Activated CD4-positive, CD25-positive, alpha-beta regulatory T cell treated with anti-CD3 and anti-CD28 coated beads, Interleukin-2, amount 50 U/mL, for 24 hours (primary cell): ENCODE measurements at regions not wholly inside any gene's neighbourhood (a gene's known extent, or its start where the extent isn't known, plus 50 kb on each side); places are given as distances from the start of the nearest gene placed in this dataset.
"Not testable (repeated sequence)": the region's sequence is repeated elsewhere in the genome, so short reads cannot be mapped to it uniquely, and the experiment has no call there.

Source experiments
- ATAC-seq, 2 donors: fragments of 150-1000 bp; cut with Tn5 transposase; one replicate each; pipeline ENCODE4 v1.10.0; 2021; ENCODE audit warnings: mild to moderate bottlenecking in 1 of 2, moderate library complexity in 1 of 2

DNA sequence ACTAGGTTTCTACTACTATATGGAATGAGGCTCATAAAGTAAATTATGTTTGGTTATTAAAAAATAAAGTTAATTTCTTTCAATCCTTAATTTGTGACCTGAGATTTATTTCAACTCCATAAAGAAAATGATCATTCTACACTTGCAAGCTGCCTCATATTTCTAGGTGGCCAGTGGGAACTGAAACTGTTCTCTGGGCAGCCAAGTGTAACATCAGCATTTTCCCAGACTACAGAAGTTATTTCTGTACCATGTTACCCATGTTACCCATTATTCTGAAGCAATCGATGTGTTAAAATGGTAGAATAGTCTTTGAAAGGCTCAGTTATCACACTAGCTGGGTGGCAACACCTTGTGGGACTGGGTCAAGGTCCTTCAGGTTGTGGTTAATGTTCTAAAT is 139.3 kb upstream of the FBXO11 start:
- no peak for ATAC-seq

DNA sequence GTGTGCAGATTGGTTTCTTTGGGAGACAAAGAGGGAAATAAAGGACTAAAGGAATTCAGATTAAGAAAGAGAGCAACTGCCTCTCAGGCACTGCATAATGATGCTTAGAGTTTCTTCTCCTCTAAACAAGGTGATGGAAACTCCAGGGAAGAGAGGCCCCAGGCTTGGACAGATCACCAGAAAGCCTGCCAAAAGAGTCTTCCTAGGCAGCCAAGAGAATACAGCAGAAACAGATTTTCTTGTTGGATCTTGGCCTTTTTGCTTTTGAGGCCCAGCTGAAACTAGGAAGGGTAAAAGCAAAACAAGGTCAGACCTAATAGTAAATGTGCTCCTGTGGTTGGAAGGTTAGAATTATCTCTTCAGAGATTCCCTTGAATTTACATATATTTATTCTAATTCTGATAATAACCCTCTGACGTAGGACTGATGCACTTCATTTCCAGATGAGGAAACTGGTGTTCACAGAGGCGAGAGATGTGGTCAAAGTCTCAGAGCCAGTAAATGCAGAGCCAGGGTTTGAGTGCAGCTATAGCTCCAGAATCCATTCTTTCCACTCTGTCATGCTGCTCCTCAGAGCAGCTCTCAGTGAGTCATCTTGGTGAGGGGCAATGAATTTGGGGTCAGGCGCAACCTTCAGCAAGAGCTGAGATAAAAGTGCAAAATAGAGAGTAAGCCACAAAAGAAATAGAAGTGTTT is 142.3 kb upstream of the FBXO11 start:
- ATAC-seq, result no peak

DNA sequence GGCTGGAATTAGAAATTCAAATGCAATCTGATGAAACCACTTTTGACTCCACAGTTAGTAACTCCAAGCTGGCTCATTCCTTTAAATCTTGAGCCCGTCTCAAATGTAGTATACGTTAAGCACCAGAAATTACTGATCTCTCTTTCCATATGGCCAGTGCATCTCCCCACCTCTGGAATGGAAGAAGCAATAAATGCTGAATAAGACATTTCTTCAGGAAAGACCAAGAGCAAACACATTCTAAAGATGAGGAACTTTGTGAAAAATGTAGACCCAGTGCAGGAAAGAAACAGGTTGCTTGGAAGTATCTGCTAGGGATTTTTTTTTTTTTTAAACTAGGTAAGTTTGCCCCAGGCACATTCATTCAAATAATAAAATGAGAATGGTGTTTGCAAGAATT is 143.1 kb upstream of the FBXO11 start:
- no peak for ATAC-seq

DNA sequence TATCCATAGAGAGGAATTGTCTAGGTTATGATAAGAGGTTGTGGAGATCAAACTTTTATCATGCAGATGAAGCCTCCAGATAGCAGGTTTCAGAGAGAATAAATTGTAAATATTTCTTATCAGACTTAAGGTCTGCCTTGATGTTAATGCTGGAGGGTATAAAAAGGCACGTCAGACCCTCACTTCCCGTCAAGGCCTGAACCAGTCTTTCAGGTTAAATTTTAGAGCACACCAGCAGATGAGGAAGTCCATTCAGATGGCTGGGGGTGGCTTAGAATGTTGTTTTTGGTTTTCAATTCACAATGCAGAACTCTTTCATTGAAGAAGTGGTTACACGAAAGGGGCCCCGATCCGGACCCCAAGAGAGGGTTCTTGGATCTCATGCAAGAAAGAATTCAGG is 144.4 kb upstream of the FBXO11 start:
- no peak for ATAC-seq

GRCh38 chr2:48059975-48060374 is 153.7 kb upstream of the FBXO11 start:
- no peak for ATAC-seq

DNA sequence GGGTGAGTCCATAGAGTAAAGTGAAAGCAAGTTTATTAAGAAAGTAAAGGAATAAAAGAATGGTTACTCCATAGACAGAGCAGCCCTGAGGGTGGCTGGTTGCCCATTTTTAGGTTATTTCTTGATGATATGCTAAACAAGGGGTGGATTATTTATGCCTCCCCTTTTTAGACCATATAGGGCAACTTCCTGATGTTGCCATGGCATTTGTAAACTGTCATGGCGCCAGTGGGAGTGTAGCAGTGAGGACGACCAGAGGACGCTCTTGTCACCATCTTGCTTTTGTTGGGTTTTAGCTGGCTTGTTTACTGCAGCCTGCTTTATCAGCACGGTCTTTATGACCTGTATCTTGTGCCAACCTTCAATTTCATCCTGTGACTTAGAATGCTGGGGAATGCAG is 155.4 kb upstream of the FBXO11 start:
- not testable (repeated sequence) for ATAC-seq

GRCh38 chr2:48065096-48065495 is 158.8 kb upstream of the FBXO11 start:
- ATAC-seq, result no peak

DNA sequence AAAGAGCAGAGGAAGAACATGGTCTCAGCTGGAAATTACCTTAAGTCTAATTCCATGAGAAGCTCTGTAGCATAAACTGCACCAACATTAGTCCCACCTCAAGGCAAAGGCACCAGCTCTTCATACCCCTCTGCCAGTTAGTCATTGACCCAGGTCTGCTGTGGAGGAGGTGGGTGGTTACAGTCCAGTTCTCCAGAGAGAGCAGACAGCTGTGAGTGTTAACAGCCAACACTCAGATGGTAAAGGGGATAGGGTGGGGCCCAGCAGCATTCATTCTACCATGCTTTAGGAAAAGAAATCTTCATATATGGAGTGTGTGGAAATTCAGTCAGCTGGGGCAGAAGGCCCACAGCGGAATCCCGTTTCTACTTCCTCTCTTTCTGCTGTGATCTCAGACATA is 159.7 kb upstream of the FBXO11 start:
- no peak for ATAC-seq

DNA sequence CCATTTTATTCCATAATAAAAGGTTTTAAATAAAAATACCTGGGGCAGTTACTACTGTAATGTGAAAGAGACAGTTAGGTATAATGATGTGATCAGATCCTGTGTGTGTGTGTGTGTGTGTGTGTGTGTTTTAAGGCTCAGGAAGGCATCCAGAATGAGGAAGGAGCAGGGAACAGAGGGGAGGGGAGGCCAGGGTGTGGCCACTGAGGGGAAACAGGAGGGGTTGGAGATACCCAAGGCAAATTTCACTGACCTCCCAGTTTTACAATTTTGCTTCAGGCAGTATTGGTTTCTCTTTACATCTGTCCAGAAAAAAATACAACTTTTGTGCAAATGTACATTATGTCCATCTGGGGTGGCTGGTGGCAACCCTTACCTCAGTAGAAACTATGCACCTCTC is 163.5 kb upstream of the FBXO11 start:
- no peak for ATAC-seq

- no peak for ATAC-seq
These were observed 164.1 kb upstream of the FBXO11 start for GRCh38 chr2:48070415-48070814.

- no peak for ATAC-seq
These were observed 166.3 kb upstream of the FBXO11 start for GRCh38 chr2:48072583-48072982.

DNA sequence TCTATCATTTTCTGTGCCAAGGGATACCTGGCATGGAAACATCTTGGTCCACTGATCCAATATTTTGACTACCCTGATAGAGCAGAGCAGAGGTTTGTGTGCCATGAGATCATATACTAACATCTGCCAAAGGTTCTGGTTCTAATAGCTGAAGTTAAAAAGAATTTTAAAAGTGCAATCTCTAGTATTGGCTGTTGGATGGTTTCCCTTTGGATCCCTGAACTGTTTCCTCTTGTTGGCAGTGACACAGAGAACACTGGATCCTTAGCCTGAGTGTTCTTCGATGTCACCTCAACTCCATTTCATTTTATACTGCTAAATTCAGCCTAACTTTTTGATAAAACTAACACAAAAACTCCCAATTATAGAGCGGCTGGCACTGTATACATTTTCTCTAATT is 169.3 kb upstream of the FBXO11 start:
- ATAC-seq, result no peak

DNA sequence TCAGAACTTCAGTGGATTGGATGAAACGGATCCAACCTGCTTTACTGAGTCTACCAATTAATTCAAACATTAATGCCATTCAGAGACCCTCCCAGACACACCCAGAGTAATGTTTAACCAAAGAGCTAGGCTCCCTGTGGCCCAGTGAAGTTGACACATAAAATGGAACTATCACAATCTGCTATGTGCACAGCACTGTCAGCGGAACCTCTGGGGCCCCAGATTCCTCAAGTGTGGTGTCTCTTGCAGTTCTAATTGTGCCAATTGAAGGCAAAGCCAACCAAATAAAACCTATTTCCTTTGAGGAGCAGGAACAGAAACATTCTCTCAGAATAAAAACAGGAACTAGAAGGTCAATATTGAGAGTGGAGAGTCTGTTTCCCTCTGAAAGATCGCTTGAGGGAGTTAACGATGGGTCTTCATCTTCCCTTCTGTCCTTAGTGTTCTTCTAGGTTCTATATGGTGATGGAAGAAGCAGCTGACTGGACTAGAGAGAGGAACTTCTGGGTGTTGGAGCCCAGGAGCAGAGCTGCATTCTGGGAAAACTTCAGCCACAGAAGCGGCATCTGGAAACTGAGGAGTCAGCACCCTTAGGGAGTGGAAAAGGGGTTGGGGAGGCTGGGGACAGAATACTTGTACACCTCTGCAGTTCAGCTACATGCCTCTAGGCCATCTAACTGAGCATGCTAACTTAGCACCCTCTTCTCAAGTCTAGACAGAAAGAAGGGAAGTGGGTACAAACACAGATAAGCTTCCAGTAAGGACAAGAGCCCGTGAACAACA is 174.4 kb upstream of the FBXO11 start:
- ATAC-seq, result no peak

DNA sequence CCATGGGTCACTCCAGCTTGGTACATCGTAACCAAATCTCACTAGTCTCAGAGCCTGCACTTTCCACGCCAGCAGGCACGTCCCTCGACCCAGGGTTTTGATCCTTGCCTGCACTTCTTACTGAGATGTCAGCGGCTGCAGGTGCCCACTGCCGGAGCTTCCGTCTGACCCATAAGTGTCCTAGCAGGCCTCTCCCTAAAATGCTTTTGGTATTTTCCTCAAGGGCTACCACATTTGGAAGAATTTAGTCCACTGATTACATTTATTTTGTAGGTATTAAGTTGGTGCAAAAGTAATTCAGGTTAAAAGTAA is 175.0 kb upstream of the FBXO11 start:
- no peak for ATAC-seq

- no peak for ATAC-seq
These were observed 179.6 kb upstream of the FBXO11 start for GRCh38 chr2:48085888-48086287.

DNA sequence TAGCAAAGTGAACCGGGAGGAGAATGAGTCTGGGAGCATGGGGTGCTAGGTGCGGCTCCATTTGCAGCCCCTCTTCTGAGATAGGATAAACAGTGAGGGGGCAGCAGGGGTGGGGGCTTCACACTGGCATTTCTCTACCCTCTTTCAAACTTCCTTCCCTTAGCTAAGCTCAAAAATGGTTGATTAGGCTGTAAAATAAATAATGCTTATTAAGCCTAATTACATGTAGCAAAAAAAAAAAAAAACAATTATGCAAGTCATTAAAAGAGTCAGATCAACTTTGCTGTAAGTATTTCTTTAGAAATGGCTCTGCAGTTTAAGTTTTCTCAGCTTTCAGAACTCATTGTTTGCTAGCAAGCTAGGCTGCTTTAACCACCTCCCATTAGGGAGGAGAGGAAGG is 182.7 kb upstream of the FBXO11 start:
- no peak for ATAC-seq

DNA sequence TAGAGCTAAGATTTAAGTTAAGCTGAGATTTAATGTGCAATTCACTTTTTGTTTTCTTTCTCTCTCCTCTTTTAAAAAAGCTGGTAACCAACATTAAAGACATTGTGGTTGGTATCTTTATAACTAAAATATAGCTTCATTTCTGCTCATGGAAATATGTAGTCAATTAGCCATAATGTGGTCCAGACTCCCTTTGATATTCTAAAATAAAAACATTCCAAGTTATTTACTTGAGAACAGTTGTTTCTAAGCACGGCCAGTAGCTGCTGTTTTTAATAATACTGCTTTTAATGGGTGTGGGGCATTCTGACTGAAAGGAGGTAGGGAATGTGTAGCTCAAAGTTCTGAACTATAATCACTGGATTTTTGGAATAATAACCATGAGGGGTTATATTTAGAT is 183.3 kb upstream of the FBXO11 start:
- ATAC-seq, result no peak

DNA sequence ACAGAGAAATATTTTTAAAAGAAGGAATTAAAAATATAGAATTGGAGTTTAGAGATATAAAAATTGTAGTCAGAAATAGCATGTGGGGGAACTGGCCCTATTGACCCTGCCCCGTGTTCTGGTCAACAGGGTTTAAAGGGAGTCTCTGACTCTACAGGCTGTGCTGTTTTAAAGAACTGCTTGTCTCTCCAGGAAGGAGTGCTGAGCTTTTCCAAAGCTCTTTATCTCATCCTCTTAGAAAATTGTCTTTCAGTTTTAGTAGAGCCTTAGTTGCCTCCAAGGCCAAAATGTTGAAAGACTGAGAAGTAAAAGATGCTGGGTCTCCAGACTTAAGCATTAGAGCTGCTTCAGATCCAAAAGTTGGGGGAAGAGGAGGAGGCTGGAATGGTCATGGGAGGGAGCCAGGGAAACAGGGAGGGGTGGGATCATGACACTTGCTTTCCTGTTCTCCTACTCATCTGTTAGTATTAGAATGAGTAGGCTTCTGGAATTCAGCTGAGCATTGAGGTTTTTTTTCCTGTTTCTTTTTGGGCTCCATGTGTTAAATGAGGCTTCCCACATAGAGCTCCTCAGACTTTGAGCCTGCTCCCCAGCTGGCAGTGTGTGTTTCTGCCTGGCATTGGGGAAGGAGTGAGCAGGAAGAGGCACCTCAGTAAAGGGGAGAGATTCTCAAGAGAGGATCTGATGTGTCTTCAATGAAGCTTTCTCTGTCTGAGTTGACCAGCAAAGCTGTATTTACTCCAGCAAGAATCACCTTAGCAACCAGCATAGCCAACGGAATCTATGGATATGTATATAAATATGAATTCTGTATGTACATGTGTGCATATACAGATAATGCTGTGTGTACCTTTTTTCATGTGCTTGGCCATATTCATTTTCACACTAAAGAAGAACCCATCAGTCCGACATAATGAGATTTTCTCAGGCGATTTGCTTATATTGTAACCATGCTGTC is 186.8 kb upstream of the FBXO11 start:
- ATAC-seq, result no peak

- not testable (repeated sequence) for ATAC-seq
These were observed 190.5 kb upstream of the FBXO11 start for GRCh38 chr2:48096765-48097164.

DNA sequence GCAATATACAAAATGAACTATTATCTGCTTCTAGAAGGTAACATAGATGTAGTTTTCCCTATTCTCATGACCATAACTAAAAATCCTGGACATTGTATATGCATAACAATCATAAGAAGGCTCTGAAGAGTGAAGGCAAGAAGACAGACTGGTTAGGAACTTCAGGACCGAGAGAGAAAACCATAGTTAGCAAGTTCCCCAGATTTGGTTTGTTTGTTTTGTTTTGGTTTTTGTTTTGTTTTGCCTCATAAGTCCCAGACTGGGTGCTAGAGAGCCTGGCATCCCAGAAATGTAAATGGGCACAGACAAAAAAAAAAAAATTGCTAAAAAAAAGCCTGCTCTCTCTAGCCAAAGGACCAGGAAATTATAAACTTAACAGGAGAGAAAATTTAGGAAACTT is 192.2 kb upstream of the FBXO11 start:
- ATAC-seq, result no peak

GRCh38 chr2:48104418-48104817 is 198.1 kb upstream of the FBXO11 start:
- ATAC-seq, result no peak

DNA sequence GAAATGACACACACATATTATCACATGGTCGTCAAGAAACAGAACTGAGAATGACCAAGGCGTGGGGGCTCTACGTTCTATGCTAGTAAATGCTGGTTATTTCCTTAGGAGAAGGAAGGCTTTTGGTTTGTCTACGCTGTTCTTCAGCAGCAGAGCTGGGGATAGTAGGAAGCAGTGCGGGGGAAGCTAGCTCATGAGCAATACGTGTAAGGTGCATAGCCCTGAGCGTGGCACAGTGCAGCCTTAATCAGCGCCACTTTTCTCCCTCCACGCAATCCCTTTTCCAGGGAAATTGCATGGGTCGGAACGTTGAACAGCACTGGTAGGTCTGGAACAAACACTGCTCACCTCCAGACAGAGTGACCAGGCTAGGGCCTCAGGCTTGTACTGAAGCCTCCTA is 199.6 kb upstream of the FBXO11 start:
- no peak for ATAC-seq

DNA sequence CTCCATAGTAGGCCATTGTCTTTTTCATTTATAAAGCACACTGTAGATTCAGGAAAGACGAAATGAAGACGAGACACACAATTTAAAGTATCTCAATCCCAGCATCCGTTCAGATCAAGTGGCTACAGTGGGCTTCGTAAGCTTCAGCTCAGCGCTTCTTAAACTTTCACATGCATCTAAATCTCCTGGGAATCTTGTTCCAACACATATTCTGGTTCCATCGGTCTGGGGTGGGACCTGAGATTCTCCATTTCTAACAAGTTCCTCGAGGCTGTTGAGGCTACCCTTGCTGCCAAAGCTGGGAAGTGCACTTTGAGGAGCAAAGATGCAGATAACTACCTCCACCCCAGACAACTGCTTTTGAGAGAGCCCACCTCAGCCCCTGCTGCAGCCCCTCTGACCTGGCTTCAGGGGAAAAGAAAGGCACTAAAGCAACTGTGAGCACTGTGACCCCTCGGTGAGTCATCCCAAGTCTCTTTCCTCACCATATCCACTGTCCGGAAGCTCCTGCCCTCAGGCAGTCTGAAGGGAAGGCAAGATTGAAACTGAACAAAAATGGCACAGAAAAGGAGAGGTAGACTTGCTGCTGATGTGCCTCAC is 201.1 kb upstream of the FBXO11 start:
- ATAC-seq, result no peak
